ENCODE measurements at regions not wholly inside any gene's neighbourhood (a gene's known extent, or its start where the extent isn't known, plus 50 kb on each side); places are given as distances from the start of the nearest gene placed in this dataset.

GRCh38 chr14:62018606-62019005, 256.4 kb downstream of the SNAPC1 start:
- H3K4me3 Mint-ChIP-seq, result no peak overlapping the region
- no peak overlapping the region for H3K18ac ChIP-seq (ENCODE audit: insufficient read length, low read depth, low read length)
- no peak overlapping the region for H4K5ac ChIP-seq (ENCODE audit: insufficient read length, low read depth, low read length)
- no peak overlapping the region for H4K8ac ChIP-seq (replicated peaks; ENCODE audit: insufficient read length, low read depth, low read length)
- no peak overlapping the region for H2BK15ac ChIP-seq (ENCODE audit: low read depth, low read length)
- no peak overlapping the region for H3K9ac ChIP-seq (ENCODE audit: extremely low read depth, insufficient read length, low read length)
- H3K36me3 Mint-ChIP-seq (ENCODE audit: insufficient read depth in 1 of 3, low read depth in 3 of 3), result no peaks in the 10 kb centered on the region
- no peak overlapping the region for H2AFZ ChIP-seq (ENCODE audit: low read length)
- H3K4ac ChIP-seq (ENCODE audit: low read depth, low read length), result no peak overlapping the region
- H4K91ac ChIP-seq (ENCODE audit: insufficient read length, low read depth, low read length), result no peak overlapping the region
- no peaks in the 10 kb centered on the region for H3K23me2 ChIP-seq (ENCODE audit: insufficient read length, low read depth, low read length, poor library complexity, severe bottlenecking)
- H3K27ac ChIP-seq (ENCODE audit: insufficient read length, low read depth, low read length), result no peak overlapping the region
- no peaks in the 10 kb centered on the region for H3K9me3 Mint-ChIP-seq
- no peak overlapping the region for H3K14ac ChIP-seq (ENCODE audit: insufficient read depth, low read length)
- H2BK20ac ChIP-seq (ENCODE audit: low read depth, low read length, poor library complexity, severe bottlenecking), result no peak overlapping the region
- H3K56ac ChIP-seq (ENCODE audit: insufficient read length, low read depth, low read length), result no peak overlapping the region
- no peak overlapping the region for H2BK120ac ChIP-seq (ENCODE audit: low read depth, low read length, poor library complexity, severe bottlenecking)
- no peaks in the 10 kb centered on the region for H3K79me2 ChIP-seq (ENCODE audit: insufficient read depth, low read length)
- H3K4me1 ChIP-seq (ENCODE audit: insufficient read depth, low read length), result no peaks in the 10 kb centered on the region
- H4K20me1 ChIP-seq (ENCODE audit: control insufficient read depth, insufficient read depth, insufficient read length), result no peaks in the 10 kb centered on the region
- no peak overlapping the region for H3K27ac Mint-ChIP-seq
- H3K9me3 ChIP-seq (ENCODE audit: control insufficient read depth, low read depth, low read length), result no peaks in the 10 kb centered on the region
- no peaks in the 10 kb centered on the region for H3K27me3 ChIP-seq (ENCODE audit: insufficient read depth, low read length)
- no peak overlapping the region for H3K23ac ChIP-seq (ENCODE audit: insufficient read length, low read depth, low read length)
- H3K4me2 ChIP-seq (ENCODE audit: insufficient read depth, insufficient read length, low read length), result no peak overlapping the region
- no peak for DNase-seq
- H3T11ph ChIP-seq (ENCODE audit: low read length), result no peak overlapping the region
- no peak overlapping the region for H2AK5ac ChIP-seq (ENCODE audit: insufficient read length, low read length)
- no peaks in the 10 kb centered on the region for H3K27me3 Mint-ChIP-seq (ENCODE audit: low read depth)
- no peaks in the 10 kb centered on the region for H3K79me1 ChIP-seq (ENCODE audit: insufficient read depth, low read depth, low read length, poor library complexity, severe bottlenecking)
- TF ChIP-seq CTCF (conservative IDR thresholded peaks at IDR 0.05), result no peak
- H2BK5ac ChIP-seq (ENCODE audit: insufficient read length, low read length), result no peak overlapping the region
- no peaks in the 10 kb centered on the region for H3K4me1 Mint-ChIP-seq
- WGBS (ENCODE audit: extremely low coverage, insufficient read length, low lambda C conversion rate), result no CpG with 5 or more reads among the region's 5 CpGs
- no peak overlapping the region for H2BK12ac ChIP-seq (ENCODE audit: insufficient read length, low read depth, low read length)

Data from H9 (cell line).